NAMALWA (cell line): ENCODE measurements at regions not wholly inside any gene's neighbourhood (a gene's known extent, or its start where the extent isn't known, plus 50 kb on each side); places are given as distances from the start of the nearest gene placed in this dataset.

Experiments
- DNase-seq: peaks from one replicate; pipeline ENCODE4 v3.0.0-alpha.2; 2015; ENCODE audit warnings: low spot score

- no peak for DNase-seq
Observed at GRCh38 chr13:63206461-63206860, 1790.8 kb upstream of the PCDH20 start.

- no peak for DNase-seq
Observed at GRCh38 chr13:63201493-63201892, 1785.8 kb upstream of the PCDH20 start.

- DNase-seq = no peak
Observed at GRCh38 chr13:63199508-63199907, 1783.9 kb upstream of the PCDH20 start.

GRCh38 chr13:63198071-63198470, 1782.4 kb upstream of the PCDH20 start:
- no peak for DNase-seq

- no peak for DNase-seq
Observed at GRCh38 chr13:63195726-63196125, 1780.1 kb upstream of the PCDH20 start.

- no peak for DNase-seq
Observed at GRCh38 chr13:63190742-63191141, 1775.1 kb upstream of the PCDH20 start.

GRCh38 chr13:63190219-63190618, 1774.6 kb upstream of the PCDH20 start:
- no peak for DNase-seq

- no peak for DNase-seq
Observed at GRCh38 chr13:63189712-63190111, 1774.1 kb upstream of the PCDH20 start.

- no peak for DNase-seq
Observed at GRCh38 chr13:63184693-63185092, 1769.0 kb upstream of the PCDH20 start.

- no peak for DNase-seq
Observed at GRCh38 chr13:63175536-63175935, 1759.9 kb upstream of the PCDH20 start.

- DNase-seq = no peak
Observed at GRCh38 chr13:63167699-63168337, 1752.2 kb upstream of the PCDH20 start.

- no peak for DNase-seq
Observed at GRCh38 chr13:63166345-63166744, 1750.7 kb upstream of the PCDH20 start.

GRCh38 chr13:63163903-63164302, 1748.3 kb upstream of the PCDH20 start:
- no peak for DNase-seq

GRCh38 chr13:63161219-63161618, 1745.6 kb upstream of the PCDH20 start:
- no peak for DNase-seq

GRCh38 chr13:63156816-63157215, 1741.2 kb upstream of the PCDH20 start:
- no peak for DNase-seq

- no peak for DNase-seq
Observed at GRCh38 chr13:63149375-63149774, 1733.7 kb upstream of the PCDH20 start.

GRCh38 chr13:63139277-63139676, 1723.6 kb upstream of the PCDH20 start:
- DNase-seq = no peak

- no peak for DNase-seq
Observed at GRCh38 chr13:63129995-63130394, 1714.3 kb upstream of the PCDH20 start.

GRCh38 chr13:63128716-63129115, 1713.1 kb upstream of the PCDH20 start:
- DNase-seq = no peak

- DNase-seq = peak; percentile 67
Observed at GRCh38 chr13:63124863-63125262, 1709.2 kb upstream of the PCDH20 start.

GRCh38 chr13:63120883-63121282, 1705.2 kb upstream of the PCDH20 start:
- DNase-seq = no peak

GRCh38 chr13:63117710-63118109, 1702.1 kb upstream of the PCDH20 start:
- no peak for DNase-seq

- DNase-seq = no peak
Observed at GRCh38 chr13:63112799-63113395, 1697.2 kb upstream of the PCDH20 start.

GRCh38 chr13:63110466-63110865, 1694.8 kb upstream of the PCDH20 start:
- DNase-seq = no peak
